PC-9 (cell line): ENCODE measurements at regions not wholly inside any gene's neighbourhood (a gene's known extent, or its start where the extent isn't known, plus 50 kb on each side); places are given as distances from the start of the nearest gene placed in this dataset.
A peak's percentile ranks its signal among the peaks of the same experiment; 100 is the strongest.

Experiments
- BruUV-seq: library from RNA; stranded (reverse); fragments of 400-500 nt; replicated peaks from 2 replicates; lab custom pipeline; 2021; lab: Mats Ljungman, UMichigan
- CTCF ChIA-PET: fragments of 300-600 bp; sonication (Branson Sonifier 250); formaldehyde crosslinking; loops from one replicate; lab custom pipeline; 2022; ENCODE audit warnings: antibody characterized with exemption; lab: Charles Lee
- POLR2A ChIA-PET: fragments of 300-600 bp; sonication (Branson Sonifier 250); formaldehyde crosslinking; loops from one replicate; lab custom pipeline; 2022; ENCODE audit warnings: antibody characterized with exemption; ENCODE audit not compliant: unreplicated experiment; lab: Charles Lee
- DNase-seq, 2 experiments: peaks; one replicate each; pipeline versions ENCODE4 v3.0.0 to v3.0.0-alpha.2; 2015 to 2022; ENCODE audit warnings: mixed read lengths in 1 of 2
- H2AFZ ChIP-seq: fragments of 200-600 bp; sonication (generic); 2 replicates; pipeline ENCODE4 v1.8.1; 2017; ENCODE audit warnings: antibody characterized with exemption
- H3F3A ChIP-seq: fragments of 200-600 bp; sonication (generic); 2 replicates; pipeline ENCODE4 v1.8.1; 2017; ENCODE audit warnings: antibody characterized with exemption, mild to moderate bottlenecking, low read depth; ENCODE audit not compliant: insufficient read depth
- H3K27ac ChIP-seq: fragments of 200-600 bp; sonication (generic); 2 replicates; pipeline ENCODE4 v1.6.1; 2016; ENCODE audit warnings: mixed run types
- H3K27me3 ChIP-seq: fragments of 200-600 bp; sonication (generic); 2 replicates; pipeline ENCODE4 v1.6.1; 2016; ENCODE audit warnings: low read depth, mixed run types; ENCODE audit not compliant: insufficient read depth
- H3K36me3 ChIP-seq: fragments of 200-600 bp; sonication (generic); 2 replicates; pipeline ENCODE4 v1.6.1; 2016; ENCODE audit warnings: low read depth, mixed run types
- H3K4me1 ChIP-seq: fragments of 200-600 bp; sonication (generic); replicated peaks from 2 replicates; pipeline ENCODE4 v1.6.1; 2016; ENCODE audit warnings: mixed run types; ENCODE audit not compliant: insufficient read depth
- H3K4me2 ChIP-seq: fragments of 200-600 bp; sonication (generic); 2 replicates; pipeline ENCODE4 v1.6.1; 2017; ENCODE audit warnings: mixed run types
- H3K4me3 ChIP-seq: fragments of 200-600 bp; sonication (generic); 2 replicates; pipeline ENCODE4 v1.6.1; 2016; ENCODE audit warnings: mixed run types
- H3K79me2 ChIP-seq: fragments of 200-600 bp; sonication (generic); 2 replicates; pipeline ENCODE4 v1.6.1; 2017; ENCODE audit warnings: low read depth, mixed run types
- H3K9me2 ChIP-seq: fragments of 200-600 bp; sonication (generic); 2 replicates; pipeline ENCODE4 v1.8.1; 2017; ENCODE audit warnings: mild to moderate bottlenecking; ENCODE audit not compliant: insufficient read depth
- H3K9me3 ChIP-seq: fragments of 200-600 bp; sonication (generic); 2 replicates; pipeline ENCODE4 v1.8.1; 2016; ENCODE audit warnings: low read depth; ENCODE audit not compliant: insufficient read depth
- H4K20me1 ChIP-seq: fragments of 200-600 bp; sonication (generic); 2 replicates; pipeline ENCODE4 v1.8.1; 2017; ENCODE audit not compliant: insufficient read depth
- EZH2 ChIP-seq: fragments of 200-600 bp; sonication (generic); IDR thresholded peaks from 2 replicates; pipeline ENCODE4 v1.8.0; 2017; ENCODE audit warnings: antibody characterized with exemption, low read depth
- intact Hi-C: fragments of 100-400 bp; cut with micrococcal nuclease; formaldehyde crosslinking; loops from one replicate; pipeline ENCODE4 v1.10.0; 2022; ENCODE audit not compliant: unreplicated experiment
- TF ChIP-seq, protein P1 (sequence below): fragments of 200-600 bp; sonication (generic); conservative IDR thresholded peaks from 2 replicates; pipeline ENCODE4 v1.6.1; 2017; ENCODE audit warnings: mixed run types, antibody characterized with exemption, mild to moderate bottlenecking, moderate library complexity

DNA sequence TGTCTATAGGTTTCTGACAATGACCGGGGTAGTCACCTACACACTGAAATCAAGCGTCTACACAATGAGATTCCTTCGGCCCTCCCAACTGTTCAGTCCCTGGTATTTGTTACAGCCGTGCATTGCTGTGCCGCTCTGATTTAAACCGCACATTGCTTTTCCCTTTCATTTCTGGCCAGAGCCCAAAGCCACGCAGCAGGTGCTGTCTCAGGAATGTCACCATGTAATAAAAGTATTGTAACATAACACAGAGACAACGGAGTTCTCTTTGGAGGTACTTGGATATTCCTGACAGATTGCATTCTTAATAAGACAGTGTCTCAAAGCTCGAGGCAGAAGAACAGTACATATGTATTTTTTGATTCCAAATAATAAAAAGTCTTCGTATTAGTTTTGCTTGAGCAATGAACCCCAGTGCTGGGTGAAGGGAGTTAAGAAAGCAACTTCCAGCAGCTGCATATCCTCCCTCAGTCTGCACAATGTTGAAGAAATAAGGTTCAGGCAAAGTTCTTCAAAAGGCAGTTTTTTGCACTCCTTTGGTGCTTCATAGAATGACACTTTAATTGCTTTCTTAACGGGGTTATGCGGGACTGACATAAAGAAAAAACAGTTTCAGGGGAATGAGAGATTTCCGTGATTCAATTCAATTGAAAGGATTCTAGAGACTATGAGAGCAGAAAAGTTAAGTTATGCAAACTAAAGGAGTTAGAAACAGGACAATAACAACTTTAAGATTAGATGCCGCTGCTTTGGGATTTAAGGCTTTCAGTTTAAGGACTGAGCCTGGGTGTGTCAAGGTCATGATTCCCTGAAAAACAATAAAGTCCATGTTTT is 288.7 kb upstream of the FLRT2 start:
- H3K4me2 ChIP-seq: no peak overlapping the region
- no peaks in the 10 kb centered on the region for H3K36me3 ChIP-seq
- no peaks in the 10 kb centered on the region for H3K27me3 ChIP-seq
- H3K9me3 ChIP-seq: no peaks in the 10 kb centered on the region
- no peak overlapping the region for H2AFZ ChIP-seq
- H4K20me1 ChIP-seq: no peaks in the 10 kb centered on the region
- no peaks in the 10 kb centered on the region for H3K79me2 ChIP-seq
- H3K27ac ChIP-seq: no peak overlapping the region
- peak in 1 of 2 experiments; percentile 25 for DNase-seq
- no peaks in the 10 kb centered on the region for H3F3A ChIP-seq
- no peaks in the 10 kb centered on the region for H3K9me2 ChIP-seq
- H3K4me1 ChIP-seq: no peaks in the 10 kb centered on the region
- no TSS peak for BruUV-seq
- ChIA-PET CTCF (no interaction called here), POLR2A (no interaction called here)
- TF ChIP-seq EZH2: no peak
- TF ChIP-seq, protein P1, sequence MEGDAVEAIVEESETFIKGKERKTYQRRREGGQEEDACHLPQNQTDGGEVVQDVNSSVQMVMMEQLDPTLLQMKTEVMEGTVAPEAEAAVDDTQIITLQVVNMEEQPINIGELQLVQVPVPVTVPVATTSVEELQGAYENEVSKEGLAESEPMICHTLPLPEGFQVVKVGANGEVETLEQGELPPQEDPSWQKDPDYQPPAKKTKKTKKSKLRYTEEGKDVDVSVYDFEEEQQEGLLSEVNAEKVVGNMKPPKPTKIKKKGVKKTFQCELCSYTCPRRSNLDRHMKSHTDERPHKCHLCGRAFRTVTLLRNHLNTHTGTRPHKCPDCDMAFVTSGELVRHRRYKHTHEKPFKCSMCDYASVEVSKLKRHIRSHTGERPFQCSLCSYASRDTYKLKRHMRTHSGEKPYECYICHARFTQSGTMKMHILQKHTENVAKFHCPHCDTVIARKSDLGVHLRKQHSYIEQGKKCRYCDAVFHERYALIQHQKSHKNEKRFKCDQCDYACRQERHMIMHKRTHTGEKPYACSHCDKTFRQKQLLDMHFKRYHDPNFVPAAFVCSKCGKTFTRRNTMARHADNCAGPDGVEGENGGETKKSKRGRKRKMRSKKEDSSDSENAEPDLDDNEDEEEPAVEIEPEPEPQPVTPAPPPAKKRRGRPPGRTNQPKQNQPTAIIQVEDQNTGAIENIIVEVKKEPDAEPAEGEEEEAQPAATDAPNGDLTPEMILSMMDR: no peak
- H3K4me3 ChIP-seq: no peak overlapping the region
- intact Hi-C loops: no loop called here

DNA sequence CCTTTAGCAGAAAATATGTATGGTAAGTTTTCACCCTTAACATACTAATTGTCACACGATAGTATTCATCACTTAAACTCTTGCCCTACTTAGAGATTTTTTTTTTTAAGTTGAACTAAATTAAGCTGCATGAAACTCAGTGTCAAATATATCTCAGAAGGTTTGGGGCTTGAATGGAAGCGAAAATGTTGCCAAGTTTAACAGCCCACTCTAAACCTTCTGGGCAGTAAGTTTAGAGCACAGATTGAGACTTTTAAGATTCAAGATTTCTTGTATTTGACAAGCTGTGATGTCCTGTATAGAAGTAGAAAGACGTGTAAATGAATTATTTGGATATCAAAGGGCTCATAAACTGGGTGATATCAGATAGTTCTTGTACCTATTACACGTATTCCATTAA is 287.3 kb upstream of the FLRT2 start:
- Histone ChIP-seq H3K4me1 (no peaks in the 10 kb centered on the region), H3K9me2 (no peaks in the 10 kb centered on the region), H3K27ac (no peak overlapping the region), H3K36me3 (no peaks in the 10 kb centered on the region), H3K4me2 (no peak overlapping the region), H3K79me2 (no peaks in the 10 kb centered on the region), H3K9me3 (no peaks in the 10 kb centered on the region), H3K4me3 (no peak overlapping the region), H3K27me3 (no peaks in the 10 kb centered on the region), H2AFZ (no peak overlapping the region), H3F3A (no peaks in the 10 kb centered on the region), H4K20me1 (no peaks in the 10 kb centered on the region)
- no peak for DNase-seq
- CTCF ChIA-PET: interaction anchor here (0.6 kb wide), 1 partner anchor 95 kb away, joined by 4 read pairs; no protein-coding TSS in a partner anchor
- intact Hi-C loops: no loop called here
- TF ChIP-seq, protein P1: no peak
- TF ChIP-seq EZH2: no peak
- BruUV-seq: no TSS peak
- POLR2A ChIA-PET: interaction anchor here (0.5 kb wide), 1 partner anchor 446 kb away, joined by 3 read pairs; no protein-coding TSS in a partner anchor

DNA sequence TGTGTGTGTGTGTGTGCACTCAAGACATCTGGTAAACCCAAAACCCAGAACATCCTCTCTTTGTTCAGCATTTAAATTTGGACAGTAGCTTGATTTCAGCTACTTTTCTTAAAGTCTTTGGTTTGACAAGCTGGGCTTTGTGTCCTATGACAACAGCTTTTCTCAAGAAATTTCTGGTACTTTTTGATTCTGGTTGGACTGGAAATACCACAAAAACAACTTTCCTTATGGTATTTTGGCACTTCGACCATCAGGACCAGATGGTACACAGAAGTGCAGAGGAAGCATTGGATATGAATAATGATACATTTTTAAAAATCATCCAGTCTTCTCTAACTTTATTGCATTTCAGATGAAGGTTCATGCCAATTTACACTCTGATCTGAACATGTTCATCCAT is 286.6 kb upstream of the FLRT2 start:
- ChIA-PET CTCF (interaction anchor here (0.6 kb wide), 1 partner anchor 10 kb away, joined by 3 read pairs; no protein-coding TSS in a partner anchor), POLR2A (no interaction called here)
- Histone ChIP-seq H3K4me3 (no peak overlapping the region), H4K20me1 (no peaks in the 10 kb centered on the region), H3F3A (no peaks in the 10 kb centered on the region), H3K4me2 (no peak overlapping the region), H2AFZ (no peak overlapping the region), H3K4me1 (no peaks in the 10 kb centered on the region), H3K27me3 (no peaks in the 10 kb centered on the region), H3K36me3 (no peaks in the 10 kb centered on the region), H3K9me3 (no peaks in the 10 kb centered on the region), H3K79me2 (no peaks in the 10 kb centered on the region), H3K27ac (no peak overlapping the region), H3K9me2 (no peaks in the 10 kb centered on the region)
- intact Hi-C loops: no loop called here
- TF ChIP-seq, protein P1: no peak
- TF ChIP-seq EZH2: no peak
- no TSS peak for BruUV-seq
- DNase-seq: no peak
